Gastrocnemius medialis (tissue), 4 donors: ENCODE measurements at regions not wholly inside any gene's neighbourhood (a gene's known extent, or its start where the extent isn't known, plus 50 kb on each side); places are given as distances from the start of the nearest gene placed in this dataset.

Experiments used
- POLR2A ChIP-seq, 2 donors: fragments of 450-650 bp; IDR thresholded peaks; one replicate each; pipeline ENCODE4 v1.6.1; 2017; ENCODE audit warnings: antibody characterized with exemption in 2 of 2, mild to moderate bottlenecking in 2 of 2, moderate library complexity in 2 of 2
- TF ChIP-seq, protein P1 (sequence below), 5 experiments: fragments of 450-650 bp in 3 of 5; fragments of 200-600 bp in 2 of 5; sonication (generic) in 2 of 5; IDR thresholded peaks in 4 of 5; conservative IDR thresholded peaks in 1 of 5; 1 replicate in 4 of 5; 2 replicates in 1 of 5; pipeline ENCODE4 v1.5.1; 2016 to 2019; ENCODE audit warnings: antibody characterized with exemption in 5 of 5, mild to moderate bottlenecking in 3 of 5, moderate library complexity in 3 of 5

DNA sequence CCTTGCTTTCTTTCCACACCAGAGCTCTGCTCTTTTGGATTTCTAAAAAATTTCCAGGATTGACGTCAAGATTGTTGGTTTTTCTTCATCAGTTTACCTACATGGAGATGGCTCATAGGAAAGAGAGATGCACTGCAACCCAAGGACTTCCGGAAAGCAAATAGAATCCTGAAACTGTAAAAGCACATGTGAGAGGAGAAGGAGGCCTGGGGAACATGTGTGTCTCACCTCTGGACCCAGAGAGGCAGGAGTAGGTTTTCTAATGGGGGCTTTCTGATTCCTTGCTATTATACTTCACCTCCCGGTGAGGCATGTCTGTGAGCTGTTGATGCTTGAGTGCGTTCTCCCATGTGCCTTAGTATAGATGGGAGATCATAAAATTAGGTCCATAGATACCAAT is 362.8 kb downstream of the DCDC2C start:
- TF ChIP-seq, protein P1, sequence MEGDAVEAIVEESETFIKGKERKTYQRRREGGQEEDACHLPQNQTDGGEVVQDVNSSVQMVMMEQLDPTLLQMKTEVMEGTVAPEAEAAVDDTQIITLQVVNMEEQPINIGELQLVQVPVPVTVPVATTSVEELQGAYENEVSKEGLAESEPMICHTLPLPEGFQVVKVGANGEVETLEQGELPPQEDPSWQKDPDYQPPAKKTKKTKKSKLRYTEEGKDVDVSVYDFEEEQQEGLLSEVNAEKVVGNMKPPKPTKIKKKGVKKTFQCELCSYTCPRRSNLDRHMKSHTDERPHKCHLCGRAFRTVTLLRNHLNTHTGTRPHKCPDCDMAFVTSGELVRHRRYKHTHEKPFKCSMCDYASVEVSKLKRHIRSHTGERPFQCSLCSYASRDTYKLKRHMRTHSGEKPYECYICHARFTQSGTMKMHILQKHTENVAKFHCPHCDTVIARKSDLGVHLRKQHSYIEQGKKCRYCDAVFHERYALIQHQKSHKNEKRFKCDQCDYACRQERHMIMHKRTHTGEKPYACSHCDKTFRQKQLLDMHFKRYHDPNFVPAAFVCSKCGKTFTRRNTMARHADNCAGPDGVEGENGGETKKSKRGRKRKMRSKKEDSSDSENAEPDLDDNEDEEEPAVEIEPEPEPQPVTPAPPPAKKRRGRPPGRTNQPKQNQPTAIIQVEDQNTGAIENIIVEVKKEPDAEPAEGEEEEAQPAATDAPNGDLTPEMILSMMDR (IDR thresholded peaks at IDR 0.05 in 4 of 5, conservative IDR thresholded peaks at IDR 0.05 in 1 of 5), result no peak
- no peak for TF ChIP-seq POLR2A (IDR thresholded peaks at IDR 0.05)
